AG04450 (cell line): ENCODE measurements at regions not wholly inside any gene's neighbourhood (a gene's known extent, or its start where the extent isn't known, plus 50 kb on each side); places are given as distances from the start of the nearest gene placed in this dataset. TPM values are rescaled to one million over a fixed set of nuclear protein-coding genes. Genes with fewer than 3 reads are reported as not detected.

Experiments used
- small RNA-seq: library from RNA; depleted of rRNA; stranded (forward); fragments of <200 nt; gene quantifications from one replicate; pipeline ENCODE3, GENCODE V24; 2012; ENCODE audit warnings: low read depth; ENCODE audit not compliant: insufficient read length

Small RNAs in the stretch of these regions (small RNA-seq; reads per million reads assigned to genes)
- not detected for gene ALDH7A1P4
